GM19397 (cell line): ENCODE measurements at regions not wholly inside any gene's neighbourhood (a gene's known extent, or its start where the extent isn't known, plus 50 kb on each side); places are given as distances from the start of the nearest gene placed in this dataset.
A peak's percentile ranks its signal among the peaks of the same experiment; 100 is the strongest.

Experiments used
- ATAC-seq: cut with Tn5 transposase; IDR thresholded peaks from one replicate; pipeline ENCODE4 v1.9.1; 2021; ENCODE audit warnings: mild to moderate bottlenecking, moderate library complexity; ENCODE audit not compliant: unreplicated experiment

- no peak for ATAC-seq
Measured at GRCh38 chr7:86975449-86975848, 84.0 kb downstream of the ELAPOR2 start.

GRCh38 chr7:86972072-86972471, 87.4 kb downstream of the ELAPOR2 start:
- ATAC-seq = no peak

- no peak for ATAC-seq
Measured at GRCh38 chr7:86970986-86971385, 88.5 kb downstream of the ELAPOR2 start.

- no peak for ATAC-seq
Measured at GRCh38 chr7:86970547-86970946, 88.9 kb downstream of the ELAPOR2 start.

- ATAC-seq = no peak
Measured at GRCh38 chr7:86969865-86970264, 89.6 kb downstream of the ELAPOR2 start.

- ATAC-seq = no peak
Measured at GRCh38 chr7:86968618-86969017, 90.8 kb downstream of the ELAPOR2 start.

- no peak for ATAC-seq
Measured at GRCh38 chr7:86966916-86967315, 92.5 kb downstream of the ELAPOR2 start.

GRCh38 chr7:86965727-86966120, 93.7 kb downstream of the ELAPOR2 start:
- no peak for ATAC-seq

GRCh38 chr7:86964973-86965726, 94.3 kb downstream of the ELAPOR2 start:
- no peak for ATAC-seq

GRCh38 chr7:86963599-86964230, 95.7 kb downstream of the ELAPOR2 start:
- ATAC-seq = peak; percentile 83

- ATAC-seq = no peak
Measured at GRCh38 chr7:86962623-86963022, 96.8 kb downstream of the ELAPOR2 start.

GRCh38 chr7:86961686-86962085, 97.8 kb downstream of the ELAPOR2 start:
- ATAC-seq = no peak

- ATAC-seq = no peak
Measured at GRCh38 chr7:86958380-86958779, 101.1 kb downstream of the ELAPOR2 start.

- no peak for ATAC-seq
Measured at GRCh38 chr7:86956567-86956966, 102.9 kb downstream of the ELAPOR2 start.

- no peak for ATAC-seq
Measured at GRCh38 chr7:86955895-86956503, 103.5 kb downstream of the ELAPOR2 start.

GRCh38 chr7:86954971-86955370, 104.5 kb downstream of the ELAPOR2 start:
- ATAC-seq = no peak

GRCh38 chr7:86953653-86954336, 105.7 kb downstream of the ELAPOR2 start:
- ATAC-seq = no peak

GRCh38 chr7:86953219-86953618, 106.2 kb downstream of the ELAPOR2 start:
- no peak for ATAC-seq

- no peak for ATAC-seq
Measured at GRCh38 chr7:86951895-86952294, 107.6 kb downstream of the ELAPOR2 start.

GRCh38 chr7:86950944-86951343, 108.5 kb downstream of the ELAPOR2 start:
- no peak for ATAC-seq

- ATAC-seq = no peak
Measured at GRCh38 chr7:86950360-86950759, 109.1 kb downstream of the ELAPOR2 start.
